NCI-H1694 treated with DMSO at 0.1 percent for 48 hours (cell line): ENCODE measurements at regions not wholly inside any gene's neighbourhood (a gene's known extent, or its start where the extent isn't known, plus 50 kb on each side); places are given as distances from the start of the nearest gene placed in this dataset.
A peak's percentile ranks its signal among the peaks of the same experiment; 100 is the strongest.
"Not testable (repeated sequence)": the region's sequence is repeated elsewhere in the genome, so short reads cannot be mapped to it uniquely, and the experiment has no call there.

Source experiments
- DNase-seq: peaks from one replicate; lab custom pipeline; 2025; lab: John Stamatoyannopoulos, UW

- no peak for DNase-seq
Observed at GRCh38 chr2:21966139-21966538, 842.4 kb downstream of the TDRD15 start.

GRCh38 chr2:21970971-21971370 is 847.2 kb downstream of the TDRD15 start:
- no peak for DNase-seq

GRCh38 chr2:21972586-21972985 is 848.8 kb downstream of the TDRD15 start:
- no peak for DNase-seq

GRCh38 chr2:21981127-21981526 is 857.4 kb downstream of the TDRD15 start:
- no peak for DNase-seq

GRCh38 chr2:21993002-21993401 is 869.2 kb downstream of the TDRD15 start:
- DNase-seq: no peak

GRCh38 chr2:21996339-21996738 is 872.6 kb downstream of the TDRD15 start:
- DNase-seq: no peak

- DNase-seq: no peak
Observed at GRCh38 chr2:21999522-21999921, 875.8 kb downstream of the TDRD15 start.

- no peak for DNase-seq
Observed at GRCh38 chr2:22002066-22002465, 878.3 kb downstream of the TDRD15 start.

GRCh38 chr2:22003270-22003669 is 879.5 kb downstream of the TDRD15 start:
- DNase-seq: no peak

GRCh38 chr2:22011048-22011447 is 887.3 kb downstream of the TDRD15 start:
- no peak for DNase-seq

GRCh38 chr2:22020091-22020742 is 896.4 kb downstream of the TDRD15 start:
- peak; percentile 94 for DNase-seq

- DNase-seq: no peak
Observed at GRCh38 chr2:22027345-22028005, 903.7 kb downstream of the TDRD15 start.

- no peak for DNase-seq
Observed at GRCh38 chr2:22035361-22035830, 911.6 kb downstream of the TDRD15 start.

GRCh38 chr2:22037274-22037673 is 913.5 kb downstream of the TDRD15 start:
- no peak for DNase-seq

- no peak for DNase-seq
Observed at GRCh38 chr2:22043784-22044183, 920.0 kb downstream of the TDRD15 start.

- no peak for DNase-seq
Observed at GRCh38 chr2:22055784-22056620, 932.2 kb downstream of the TDRD15 start.

- no peak for DNase-seq
Observed at GRCh38 chr2:22056621-22057132, 932.9 kb downstream of the TDRD15 start.

GRCh38 chr2:22062679-22063078 is 938.9 kb downstream of the TDRD15 start:
- DNase-seq: no peak

GRCh38 chr2:22076454-22076853 is 952.7 kb downstream of the TDRD15 start:
- DNase-seq: no peak

GRCh38 chr2:22078701-22079100 is 954.9 kb downstream of the TDRD15 start:
- DNase-seq: no peak

GRCh38 chr2:22079583-22079982 is 955.8 kb downstream of the TDRD15 start:
- no peak for DNase-seq

- no peak for DNase-seq
Observed at GRCh38 chr2:22086726-22087125, 963.0 kb downstream of the TDRD15 start.

- DNase-seq: not testable (repeated sequence)
Observed at GRCh38 chr2:22103617-22104016, 979.8 kb downstream of the TDRD15 start.
